Endothelial cell of umbilical vein (primary cell): ENCODE measurements at regions not wholly inside any gene's neighbourhood (a gene's known extent, or its start where the extent isn't known, plus 50 kb on each side); places are given as distances from the start of the nearest gene placed in this dataset.

ENCODE experiments used
- BruUV-seq: library from RNA; stranded (reverse); fragments of 400-500 nt; replicated peaks from 2 replicates; lab custom pipeline; 2021; lab: Mats Ljungman, UMichigan
- CTCF ChIA-PET: fragments of 300-600, 350-600 bp; sonication (Branson Sonifier 250); formaldehyde crosslinking; loops from one replicate; lab custom pipeline; 2021; ENCODE audit warnings: antibody characterized with exemption, inconsistent platforms; lab: Charles Lee
- POLR2A ChIA-PET: fragments of 300-600, 350-600 bp; sonication (Branson Sonifier 250); formaldehyde crosslinking; loops from one replicate; lab custom pipeline; 2021; ENCODE audit warnings: antibody characterized with exemption, inconsistent platforms; lab: Charles Lee
- DNase-seq: peaks from one replicate; pipeline ENCODE4 v3.0.0-alpha.2; 2011; ENCODE audit warnings: low read depth, low spot score
- FAIRE-seq: peaks from 2 replicates; lab custom pipeline; 2011; peaks lifted over from hg19 to GRCh38; lab: Jason Lieb, UNC
- H2AFZ ChIP-seq: 2 replicates; pipeline ENCODE4 v1.6.0; 2012; ENCODE audit warnings: low read depth, low read length, control low read depth, inconsistent platforms
- H3K27ac ChIP-seq: 2 replicates; pipeline ENCODE4 v1.5.1; 2011; ENCODE audit warnings: low read depth, mild to moderate bottlenecking, control low read depth, low read length, moderate library complexity; ENCODE audit not compliant: insufficient read depth
- H3K27me3 ChIP-seq, 2 experiments: 2 replicates each; pipeline versions ENCODE4 v1.6.0 to v1.6.1; 2011; ENCODE audit warnings: low read length in 2 of 2, mixed read lengths in 1 of 2; ENCODE audit not compliant: control insufficient read depth in 2 of 2, insufficient read depth in 2 of 2
- H3K36me3 ChIP-seq, 2 experiments: 2 replicates in 1 of 2; 3 replicates in 1 of 2; pipeline ENCODE4 v1.5.1; 2011; ENCODE audit warnings: low read length in 2 of 2, mild to moderate bottlenecking in 1 of 2, moderate library complexity in 1 of 2; ENCODE audit not compliant: control insufficient read depth in 2 of 2, insufficient read depth in 2 of 2; ENCODE audit errors: extremely low read depth in 1 of 2
- H3K4me1 ChIP-seq: 3 replicates; pipeline ENCODE4 v1.5.1; 2011; ENCODE audit warnings: mild to moderate bottlenecking, low read length; ENCODE audit not compliant: control insufficient read depth, insufficient read depth; ENCODE audit errors: extremely low read depth
- H3K4me2 ChIP-seq: 2 replicates; pipeline ENCODE4 v1.6.1; 2011; ENCODE audit warnings: low read length, control low read depth, mixed read lengths; ENCODE audit not compliant: insufficient read depth
- H3K4me3 ChIP-seq, 3 experiments: fragments of 200-600 bp in 1 of 3; sonication (generic), shearing (Covaris generic) in 1 of 3; replicated peaks in 1 of 3; 2 replicates each; pipeline ENCODE4 v1.5.1; 2011 to 2016; ENCODE audit warnings: control low read depth in 3 of 3, low read length in 3 of 3, mild to moderate bottlenecking in 2 of 3, inconsistent platforms in 1 of 3, low read depth in 1 of 3, moderate library complexity in 1 of 3; ENCODE audit not compliant: insufficient read depth in 1 of 3
- H3K79me2 ChIP-seq: 2 replicates; pipeline ENCODE4 v1.6.0; 2012; ENCODE audit warnings: low read length, inconsistent platforms; ENCODE audit not compliant: control insufficient read depth, insufficient read depth
- H3K9ac ChIP-seq: replicated peaks from 2 replicates; pipeline ENCODE3; 2011; ENCODE audit warnings: low read length, control low read depth; ENCODE audit not compliant: insufficient read depth; ENCODE audit errors: extremely low read depth
- H3K9me1 ChIP-seq: replicated peaks from 3 replicates; pipeline ENCODE4 v1.6.0; 2011; ENCODE audit warnings: mild to moderate bottlenecking, low read length; ENCODE audit not compliant: control insufficient read depth, insufficient read depth; ENCODE audit errors: extremely low read depth
- H3K9me3 ChIP-seq: replicated peaks from 2 replicates; pipeline ENCODE4 v1.5.1; 2012; ENCODE audit warnings: low read length, inconsistent platforms; ENCODE audit not compliant: control insufficient read depth, insufficient read depth
- H4K20me1 ChIP-seq: replicated peaks from 2 replicates; pipeline ENCODE3; 2011; ENCODE audit warnings: mild to moderate bottlenecking, low read length; ENCODE audit not compliant: control insufficient read depth, insufficient read depth; ENCODE audit errors: extremely low read depth
- CTCF ChIP-seq, 2 donors: IDR thresholded peaks; 1 replicate in 1 of 2; 2 replicates in 1 of 2; pipeline ENCODE4 v1.5.1; 2011; ENCODE audit warnings: low read length in 2 of 2, mild to moderate bottlenecking in 2 of 2, moderate library complexity in 2 of 2, control low read depth in 1 of 2, inconsistent platforms in 1 of 2, low read depth in 1 of 2; ENCODE audit not compliant: insufficient read depth in 1 of 2; ENCODE audit errors: extremely low read depth in 1 of 2
- EZH2 ChIP-seq: IDR thresholded peaks from 2 replicates; pipeline ENCODE4 v1.6.1; 2012; ENCODE audit warnings: borderline replicate concordance, low read depth, mild to moderate bottlenecking, moderate library complexity, low read length, inconsistent platforms; ENCODE audit not compliant: severe bottlenecking
- FOS ChIP-seq: IDR thresholded peaks from 2 replicates; pipeline ENCODE4 v1.6.1; 2011; ENCODE audit warnings: mild to moderate bottlenecking, low read length, moderate library complexity, borderline replicate concordance; ENCODE audit not compliant: insufficient read depth
- GATA2 ChIP-seq: IDR thresholded peaks from 2 replicates; pipeline ENCODE4 v1.7.0; 2011; ENCODE audit warnings: low read depth, mild to moderate bottlenecking, moderate library complexity, mixed read lengths, low read length; ENCODE audit not compliant: insufficient read length, insufficient read depth
- JUN ChIP-seq: IDR thresholded peaks from 2 replicates; pipeline ENCODE4 v1.6.1; 2011; ENCODE audit warnings: borderline replicate concordance, low read depth; ENCODE audit not compliant: insufficient read length, insufficient read depth
- MAX ChIP-seq: IDR thresholded peaks from 2 replicates; pipeline ENCODE4 v1.6.1; 2011; ENCODE audit not compliant: insufficient read depth, insufficient read length
- MYC ChIP-seq: IDR thresholded peaks from one replicate; pipeline ENCODE4 v1.6.1; 2011; ENCODE audit warnings: mild to moderate bottlenecking, low read depth, low read length
- POLR2A ChIP-seq: IDR thresholded peaks from 2 replicates; pipeline ENCODE4 v1.6.1; 2012; ENCODE audit warnings: low read depth, mild to moderate bottlenecking, control low read depth, low read length
- POLR2AphosphoS5 ChIP-seq: IDR thresholded peaks from 2 replicates; pipeline ENCODE4 v1.6.1; 2012; ENCODE audit warnings: low read depth, mild to moderate bottlenecking, control low read depth, low read length, moderate library complexity; ENCODE audit not compliant: insufficient read depth
- dilution Hi-C: fragments of 300-500 bp; cut with MboI; formaldehyde crosslinking; loops from one replicate; pipeline ENCODE4 v1.15.0; 2019; ENCODE audit warnings: low sequenced_read_pairs; ENCODE audit not compliant: extremely low pct_ligation_motif_present
- intact Hi-C: fragments of 100-400 bp; cut with micrococcal nuclease; formaldehyde crosslinking; loops from one replicate; pipeline ENCODE4 v1.10.0; 2022

GRCh38 chr13:33657274-33657673 lies 160.7 kb upstream of the RFC3 start:
- no TSS peak for BruUV-seq
- intact Hi-C loops, result no loop called here

More at GRCh38 chr13:33657274-33657673, 160.7 kb upstream of the RFC3 start:
- dilution Hi-C loops, result no loop called here
- DNase-seq, result no peak
- no peak overlapping the region for H3K4me3 ChIP-seq
- H3K4me1 ChIP-seq, result no peaks in the 10 kb centered on the region
- H3K27me3 ChIP-seq, result peaks cover 4 to 9% of the 10 kb centered on the region in 2 experiments
- CTCF ChIA-PET, result no interaction called here
- H3K79me2 ChIP-seq, result no peaks in the 10 kb centered on the region
- no peak overlapping the region for H2AFZ ChIP-seq
- no peak overlapping the region for H3K9ac ChIP-seq
- no peaks in the 10 kb centered on the region for H3K36me3 ChIP-seq
- H4K20me1 ChIP-seq, result no peaks in the 10 kb centered on the region
- POLR2A ChIA-PET, result no interaction called here
- no peak for FAIRE-seq
- TF ChIP-seq FOS (no peak), JUN (no peak), POLR2A (no peak), GATA2 (no peak), EZH2 (no peak), CTCF (IDR thresholded peaks at IDR 0.05; ENCODE audit: extremely low read depth in 1 of 2, insufficient read depth in 1 of 2, low read depth in 1 of 2, low read length in 2 of 2) (no peak), POLR2AphosphoS5 (no peak), MAX (no peak), MYC (no peak)
- H3K9me1 ChIP-seq, result no peaks in the 10 kb centered on the region
- H3K27ac ChIP-seq, result no peak overlapping the region
- H3K4me2 ChIP-seq, result no peak overlapping the region
- no peaks in the 10 kb centered on the region for H3K9me3 ChIP-seq
